Activated CD4-positive, alpha-beta T cell treated with anti-CD3 and anti-CD28 coated beads for 24 hours (primary cell): ENCODE measurements at regions not wholly inside any gene's neighbourhood (a gene's known extent, or its start where the extent isn't known, plus 50 kb on each side); places are given as distances from the start of the nearest gene placed in this dataset.
"Not testable (repeated sequence)": the region's sequence is repeated elsewhere in the genome, so short reads cannot be mapped to it uniquely, and the experiment has no call there.

Experiments
- DNase-seq, 2 donors: peaks; one replicate each; pipeline ENCODE4 v3.0.0-alpha.2; 2020; ENCODE audit warnings: low read depth in 2 of 2

- no peak for DNase-seq
Observed at GRCh38 chr5:19044931-19045695, 942.9 kb downstream of the CDH18 start.

- DNase-seq = no peak
Observed at GRCh38 chr5:19047277-19047676, 940.7 kb downstream of the CDH18 start.

DNA sequence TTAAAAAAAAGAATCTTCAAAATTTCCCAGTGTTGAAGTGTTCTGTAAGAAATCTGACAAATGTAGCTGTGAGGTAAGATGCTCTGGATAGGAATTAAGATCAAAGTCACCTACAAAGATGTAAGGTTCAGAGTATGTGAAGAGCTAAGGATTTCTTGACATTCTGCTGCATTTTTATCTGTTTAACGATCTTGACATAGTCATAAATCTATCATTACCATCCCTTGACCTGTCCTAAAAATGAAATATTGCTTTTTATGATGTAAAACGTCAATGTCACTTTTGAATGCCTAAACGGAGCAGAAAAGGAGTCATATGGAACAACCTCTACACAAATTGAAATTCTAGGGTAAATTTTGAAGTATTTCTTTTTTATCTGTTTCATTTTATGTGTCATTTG is 939.3 kb downstream of the CDH18 start:
- no peak for DNase-seq

DNA sequence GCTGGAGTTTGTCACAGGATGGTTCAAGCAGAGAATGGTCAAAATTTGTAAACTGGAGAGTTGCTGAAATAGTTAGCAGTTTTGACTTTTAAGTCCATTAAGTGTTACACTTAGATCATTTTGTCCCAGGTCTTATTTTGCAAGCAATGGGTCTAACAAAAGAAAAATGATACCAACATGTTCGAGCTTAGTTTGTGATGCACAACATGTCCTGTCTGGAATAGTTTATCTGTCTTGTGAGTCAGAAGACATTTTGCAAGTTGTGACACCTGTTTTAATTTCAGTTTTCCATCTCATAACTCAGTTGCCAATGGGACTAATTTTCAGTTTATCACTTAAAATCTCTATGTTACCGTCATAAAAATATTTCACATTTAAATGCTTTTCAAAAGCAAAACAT is 929.8 kb downstream of the CDH18 start:
- DNase-seq = no peak

GRCh38 chr5:19064094-19064493 is 923.9 kb downstream of the CDH18 start:
- no peak for DNase-seq

GRCh38 chr5:19067741-19068140 is 920.3 kb downstream of the CDH18 start:
- DNase-seq = no peak

GRCh38 chr5:19098434-19098833 is 889.6 kb downstream of the CDH18 start:
- no peak for DNase-seq

DNA sequence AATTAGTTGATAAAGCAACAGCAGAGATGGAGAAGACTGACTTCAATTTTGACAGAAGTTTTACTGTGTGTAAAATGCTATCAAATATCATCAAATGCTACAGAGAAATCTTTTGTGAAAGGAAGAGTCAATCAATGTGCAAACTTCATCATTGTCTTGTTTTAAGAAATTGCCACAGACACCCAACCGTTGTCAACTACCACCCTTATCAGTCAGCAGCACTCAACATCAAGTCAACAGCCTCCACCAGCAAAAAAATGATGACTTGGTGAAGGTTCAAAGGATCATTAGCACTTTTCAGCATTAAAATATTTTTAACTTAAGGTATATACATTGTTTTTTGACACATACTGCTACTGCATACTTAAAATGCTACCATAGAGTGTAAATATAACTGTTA is 888.8 kb downstream of the CDH18 start:
- DNase-seq = no peak

DNA sequence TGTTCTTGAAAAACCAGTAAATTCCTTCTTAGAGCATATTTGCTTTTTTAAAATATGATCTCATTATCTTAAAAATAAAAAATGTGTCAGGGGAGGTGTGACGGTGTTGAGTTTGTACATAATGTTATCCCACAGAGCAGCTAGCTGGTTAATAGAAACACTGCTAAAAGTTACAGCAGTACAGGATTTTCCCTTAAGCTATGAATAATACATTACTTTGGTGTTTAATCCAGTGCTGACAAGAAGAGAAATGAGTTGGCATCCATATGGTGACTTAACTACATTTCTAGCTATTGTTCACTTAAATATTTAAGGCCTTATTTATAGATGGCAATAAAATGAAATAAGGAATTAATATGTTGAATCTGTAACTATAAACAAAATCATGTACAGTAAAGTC is 883.1 kb downstream of the CDH18 start:
- DNase-seq = no peak

DNA sequence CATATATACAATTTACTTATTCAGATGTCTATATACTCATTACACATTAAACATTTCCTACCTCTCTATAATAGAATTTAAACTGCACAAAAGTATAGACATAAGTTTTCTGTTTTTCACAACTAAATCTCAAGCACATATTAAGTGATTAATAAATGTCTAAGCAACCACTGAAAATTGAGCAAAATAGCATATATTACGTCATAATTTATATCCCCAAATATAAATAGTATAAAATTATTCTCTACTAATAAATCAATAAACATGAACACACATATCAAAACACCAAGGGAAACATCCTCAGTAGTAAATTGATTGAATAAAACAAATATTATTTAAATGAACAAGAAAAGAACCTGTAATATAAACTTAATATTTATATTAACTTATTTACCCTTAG is 865.1 kb downstream of the CDH18 start:
- DNase-seq = no peak

DNA sequence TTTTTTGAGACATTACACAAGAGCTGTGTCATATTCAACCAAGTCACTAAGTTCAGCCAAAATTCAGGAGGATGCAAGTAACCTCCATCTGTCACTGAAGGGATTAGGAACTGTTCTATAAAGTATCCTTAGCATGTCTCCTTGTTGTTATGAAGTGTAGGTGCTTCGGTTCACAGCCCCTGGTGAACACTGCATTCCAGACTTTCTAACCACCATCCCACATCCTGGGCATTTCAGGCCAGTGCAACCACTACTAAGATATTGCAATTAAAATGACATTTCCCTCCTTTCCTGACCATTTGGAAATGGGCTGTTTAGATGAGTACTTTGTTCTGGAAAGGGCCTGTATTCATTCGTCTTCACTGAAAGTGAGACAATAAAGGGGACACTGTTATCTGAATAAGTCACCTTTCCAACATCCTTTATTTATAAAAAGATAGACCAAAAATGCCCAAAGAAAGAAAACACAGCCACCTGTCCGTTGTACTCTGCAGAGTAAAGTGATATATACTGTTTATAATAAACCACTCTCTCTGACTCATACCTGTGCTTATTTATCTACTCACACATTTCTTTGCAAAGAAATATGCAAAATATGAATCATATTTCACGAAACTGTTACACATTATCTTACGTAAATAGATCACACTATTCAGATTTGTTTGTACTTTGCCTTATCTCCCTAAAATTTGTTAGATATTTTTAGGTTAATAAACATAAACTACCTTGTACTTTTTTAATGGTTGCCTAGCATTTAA is 861.9 kb downstream of the CDH18 start:
- DNase-seq = no peak

DNA sequence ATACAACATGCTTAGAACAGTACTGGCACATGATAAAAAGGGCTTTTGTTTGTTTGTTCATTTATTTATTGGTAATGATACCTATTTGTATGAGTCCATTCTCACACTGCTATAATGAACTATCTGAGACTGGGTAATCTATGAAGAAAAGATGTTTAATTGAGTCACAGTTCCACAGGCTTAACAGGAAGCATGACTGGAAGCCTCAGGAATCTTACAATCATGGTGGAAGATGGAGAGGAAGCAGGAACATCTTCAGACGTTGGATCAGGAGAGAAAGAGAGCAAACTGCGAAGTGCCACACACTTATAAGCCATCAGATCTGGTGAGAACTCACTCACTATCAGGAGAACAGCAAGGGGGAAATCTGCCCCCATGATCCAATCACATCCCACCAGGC is 847.7 kb downstream of the CDH18 start:
- DNase-seq = no peak

GRCh38 chr5:19141937-19142524 is 846.0 kb downstream of the CDH18 start:
- not testable (repeated sequence) for DNase-seq

DNA sequence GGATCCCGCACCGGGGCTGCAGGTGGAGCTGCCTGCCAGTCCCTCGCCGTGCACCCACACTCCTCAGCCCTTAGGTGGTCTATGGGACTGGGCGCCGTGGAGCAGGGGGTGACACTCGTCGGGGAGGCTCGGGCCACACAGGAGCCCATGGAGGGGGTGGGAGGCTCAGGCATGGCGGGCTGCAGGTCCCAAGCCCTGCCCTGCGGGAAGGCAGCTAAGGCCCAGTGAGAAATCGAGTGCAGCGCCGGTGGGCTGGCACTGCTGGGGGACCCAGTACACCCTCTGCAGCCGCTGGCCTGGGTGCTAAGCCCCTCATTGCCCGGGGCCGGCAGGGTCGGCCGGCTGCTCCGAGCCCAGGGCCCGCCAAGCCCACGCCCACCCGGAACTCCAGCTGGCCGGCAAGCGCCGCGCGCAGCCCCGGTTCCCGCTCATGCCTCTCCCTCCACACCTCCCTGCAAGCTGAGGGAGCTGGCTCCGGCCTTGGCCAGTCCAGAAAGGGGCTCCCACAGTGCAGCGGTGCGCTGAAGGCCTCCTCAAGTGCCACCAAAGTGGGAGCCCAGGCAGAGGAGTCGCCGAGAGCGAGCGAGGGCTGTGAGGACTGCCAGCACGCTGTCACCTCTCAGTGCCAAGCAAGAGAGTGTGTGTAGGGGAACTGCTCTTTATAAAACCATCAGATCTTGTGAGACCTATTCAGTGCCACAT is 845.1 kb downstream of the CDH18 start:
- not testable (repeated sequence) for DNase-seq

DNA sequence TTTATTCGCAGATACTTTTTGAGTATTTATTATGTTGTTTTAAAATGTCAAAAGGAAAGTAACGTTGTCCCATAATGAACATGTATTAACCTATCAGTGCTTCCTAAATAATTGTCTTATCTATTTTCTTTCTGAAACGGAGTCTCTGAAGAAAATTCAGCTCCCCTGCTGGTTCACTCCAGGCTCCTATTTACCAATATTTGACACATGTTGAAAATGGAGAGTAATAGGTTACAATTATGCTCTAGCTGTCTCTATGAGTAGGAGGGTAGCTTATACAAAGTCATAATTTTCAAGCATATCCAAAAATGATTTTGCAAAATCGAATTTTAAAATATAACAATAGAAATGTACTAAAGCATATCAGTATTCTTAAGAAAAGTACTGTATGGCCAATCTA is 844.1 kb downstream of the CDH18 start:
- DNase-seq = no peak

GRCh38 chr5:19169426-19169825 is 818.6 kb downstream of the CDH18 start:
- no peak for DNase-seq

- DNase-seq = no peak
Observed at GRCh38 chr5:19172926-19173470, 815.0 kb downstream of the CDH18 start.

GRCh38 chr5:19175776-19176570 is 812.0 kb downstream of the CDH18 start:
- DNase-seq = no peak

- no peak for DNase-seq
Observed at GRCh38 chr5:19179571-19179970, 808.4 kb downstream of the CDH18 start.

GRCh38 chr5:19189176-19189575 is 798.8 kb downstream of the CDH18 start:
- DNase-seq = no peak

GRCh38 chr5:19193631-19194030 is 794.4 kb downstream of the CDH18 start:
- DNase-seq = no peak
